BJ (cell line): ENCODE measurements at regions not wholly inside any gene's neighbourhood (a gene's known extent, or its start where the extent isn't known, plus 50 kb on each side); places are given as distances from the start of the nearest gene placed in this dataset.

ENCODE experiments used
- CTCF ChIA-PET: fragments of 350-600 bp; formaldehyde crosslinking; extraction: SDS; loops from one replicate; lab custom pipeline; 2021; ENCODE audit warnings: antibody characterized with exemption, inconsistent platforms; lab: Yijun Ruan, JAX
- POLR2A ChIA-PET: fragments of 300-600 bp; sonication (Branson Sonifier 250); formaldehyde crosslinking; extraction: SDS; loops from one replicate; lab custom pipeline; 2021; ENCODE audit warnings: antibody characterized with exemption; lab: Charles Lee
- DNase-seq: peaks from one replicate; pipeline ENCODE4 v3.0.0-alpha.2; 2011; ENCODE audit warnings: low read depth
- H3K27me3 ChIP-seq: 2 replicates; pipeline ENCODE4 v1.6.0; 2011; ENCODE audit warnings: low read length; ENCODE audit not compliant: control insufficient read depth, insufficient read depth
- H3K36me3 ChIP-seq: 2 replicates; pipeline ENCODE4 v1.5.1; 2011; ENCODE audit warnings: low read length; ENCODE audit not compliant: control insufficient read depth, insufficient read depth
- H3K4me3 ChIP-seq: 2 replicates; pipeline ENCODE4 v1.5.1; 2011; ENCODE audit warnings: low read depth, mild to moderate bottlenecking, control low read depth, low read length
- TF ChIP-seq, protein P1 (sequence below): IDR thresholded peaks from 2 replicates; pipeline ENCODE4 v1.5.1; 2011; ENCODE audit warnings: low read depth, mild to moderate bottlenecking, control low read depth, inconsistent platforms, low read length, moderate library complexity; ENCODE audit not compliant: insufficient read depth

DNA sequence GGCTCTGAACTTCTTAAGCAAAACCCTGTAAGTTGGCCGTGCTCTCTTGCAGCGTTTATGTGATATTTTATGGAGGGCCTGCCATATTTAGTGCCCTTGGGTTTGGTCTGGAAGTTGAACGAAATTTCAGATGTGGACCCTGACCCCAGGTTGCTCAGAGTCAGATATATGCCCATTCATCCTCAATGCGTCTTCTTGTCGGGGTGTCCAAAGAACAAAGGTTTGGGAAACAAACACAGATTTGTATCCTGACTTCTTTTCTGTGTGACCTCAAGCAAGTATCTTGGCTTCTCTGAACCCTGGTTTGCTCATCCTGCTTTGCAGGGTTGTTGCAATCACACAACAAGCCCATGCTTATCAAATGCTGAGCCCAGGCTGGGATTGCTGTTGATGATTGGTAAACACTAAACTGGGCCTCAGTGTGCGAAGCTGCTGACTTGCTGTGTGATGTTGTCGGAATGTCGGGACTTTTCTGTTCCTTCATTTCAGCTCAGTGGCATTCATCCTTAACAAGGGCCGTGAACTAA is 103.5 kb upstream of the PTPN1 start:
- Histone ChIP-seq H3K27me3 (peaks cover 6% of the 10 kb centered on the region), H3K36me3 (no peaks in the 10 kb centered on the region), H3K4me3 (no peak overlapping the region)
- DNase-seq, result no peak
- TF ChIP-seq, protein P1, sequence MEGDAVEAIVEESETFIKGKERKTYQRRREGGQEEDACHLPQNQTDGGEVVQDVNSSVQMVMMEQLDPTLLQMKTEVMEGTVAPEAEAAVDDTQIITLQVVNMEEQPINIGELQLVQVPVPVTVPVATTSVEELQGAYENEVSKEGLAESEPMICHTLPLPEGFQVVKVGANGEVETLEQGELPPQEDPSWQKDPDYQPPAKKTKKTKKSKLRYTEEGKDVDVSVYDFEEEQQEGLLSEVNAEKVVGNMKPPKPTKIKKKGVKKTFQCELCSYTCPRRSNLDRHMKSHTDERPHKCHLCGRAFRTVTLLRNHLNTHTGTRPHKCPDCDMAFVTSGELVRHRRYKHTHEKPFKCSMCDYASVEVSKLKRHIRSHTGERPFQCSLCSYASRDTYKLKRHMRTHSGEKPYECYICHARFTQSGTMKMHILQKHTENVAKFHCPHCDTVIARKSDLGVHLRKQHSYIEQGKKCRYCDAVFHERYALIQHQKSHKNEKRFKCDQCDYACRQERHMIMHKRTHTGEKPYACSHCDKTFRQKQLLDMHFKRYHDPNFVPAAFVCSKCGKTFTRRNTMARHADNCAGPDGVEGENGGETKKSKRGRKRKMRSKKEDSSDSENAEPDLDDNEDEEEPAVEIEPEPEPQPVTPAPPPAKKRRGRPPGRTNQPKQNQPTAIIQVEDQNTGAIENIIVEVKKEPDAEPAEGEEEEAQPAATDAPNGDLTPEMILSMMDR, result no peak
- ChIA-PET CTCF (no interaction called here), POLR2A (no interaction called here)

DNA sequence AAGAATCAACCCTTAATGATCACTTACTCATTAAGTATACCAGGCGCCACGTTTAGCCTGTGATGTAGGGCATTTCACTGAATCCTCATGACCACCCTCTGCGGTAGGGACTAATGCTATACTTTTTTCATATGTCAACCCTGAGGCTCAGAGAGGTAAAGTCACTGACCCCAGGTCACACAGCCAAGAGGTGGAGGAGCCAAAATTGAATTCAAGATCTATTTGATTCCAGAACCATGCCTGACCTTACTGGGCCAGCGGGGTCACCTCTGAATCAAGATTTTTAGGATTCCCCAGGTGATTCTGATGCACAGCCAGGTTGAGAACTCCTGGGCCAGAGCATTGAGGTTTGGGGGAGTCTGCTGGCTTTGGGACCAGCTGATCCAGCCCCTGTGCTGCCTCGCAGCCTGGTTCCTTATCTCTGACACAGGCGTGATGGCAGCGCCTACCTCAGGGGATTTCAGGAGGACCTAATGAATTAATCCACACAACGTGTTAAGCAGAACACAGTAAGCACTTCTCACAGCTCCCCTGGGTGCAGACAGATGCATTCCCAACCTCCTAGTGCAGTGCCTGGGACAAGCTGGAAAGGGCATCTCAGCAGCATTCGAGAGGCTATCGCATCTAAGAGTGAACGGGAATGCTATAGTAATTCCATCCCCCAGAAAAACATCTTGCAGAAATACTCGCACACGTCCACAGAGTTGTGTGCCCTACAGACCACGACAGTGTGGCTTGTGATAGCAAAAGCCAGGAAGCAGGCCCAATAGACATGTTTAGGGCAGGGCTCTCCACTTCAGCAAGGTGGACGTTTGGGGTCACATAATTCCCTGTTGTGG is 101.4 kb upstream of the PTPN1 start:
- Histone ChIP-seq H3K27me3 (peaks cover 5% of the 10 kb centered on the region), H3K4me3 (no peak overlapping the region), H3K36me3 (no peaks in the 10 kb centered on the region)
- TF ChIP-seq, protein P1, result no peak
- POLR2A ChIA-PET, result no interaction called here
- CTCF ChIA-PET, result interaction anchor here (1.3 kb wide), 1 partner anchor 12 kb away, joined by 5 read pairs; no protein-coding TSS in a partner anchor
- DNase-seq, result no peak

DNA sequence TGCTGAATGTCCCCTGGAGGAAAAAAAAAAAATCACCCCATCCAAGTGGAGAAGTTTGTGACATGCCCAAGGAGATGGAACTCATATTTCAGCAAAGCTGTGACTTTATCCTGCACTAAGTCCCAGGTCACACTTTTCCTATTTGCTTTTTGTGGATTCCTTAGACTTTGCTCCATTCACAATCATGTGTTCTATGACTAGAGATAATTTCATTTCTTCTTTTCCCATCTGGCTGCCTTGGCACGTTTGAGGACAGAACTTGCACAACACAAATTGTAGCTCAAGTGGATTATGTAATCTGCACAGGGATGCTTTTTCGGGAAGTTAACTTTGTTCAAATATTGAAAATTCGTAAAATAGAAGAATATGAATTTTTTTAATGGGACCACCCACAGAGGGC is 100.7 kb upstream of the PTPN1 start:
- Histone ChIP-seq H3K27me3 (peaks cover 1% of the 10 kb centered on the region; the same call in 1 of the 2 replicates), H3K4me3 (no peak overlapping the region), H3K36me3 (no peaks in the 10 kb centered on the region)
- no peak for DNase-seq
- ChIA-PET POLR2A (no interaction called here), CTCF (interaction anchor here (1.3 kb wide), 1 partner anchor 12 kb away, joined by 5 read pairs; no protein-coding TSS in a partner anchor)
- TF ChIP-seq, protein P1, result no peak

DNA sequence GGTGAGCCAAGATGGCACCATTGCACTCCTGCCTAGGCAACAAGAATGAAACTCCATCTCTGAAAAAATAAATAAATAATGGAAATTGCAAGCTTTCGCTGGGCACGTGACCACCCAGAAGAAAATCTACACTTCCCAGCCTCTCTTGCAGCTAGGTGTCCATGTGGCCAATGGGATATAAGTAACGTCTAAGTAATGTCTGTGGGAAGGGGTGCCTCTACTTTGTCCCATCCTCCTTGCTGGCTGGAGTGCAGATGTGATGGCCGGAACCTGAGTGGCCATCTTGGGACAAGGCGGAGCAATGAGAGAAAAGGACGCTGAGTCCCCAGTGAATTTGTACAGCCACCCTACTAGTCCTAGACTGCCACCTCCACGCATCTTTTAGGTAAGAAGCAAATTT is 99.8 kb upstream of the PTPN1 start:
- Histone ChIP-seq H3K36me3 (no peaks in the 10 kb centered on the region), H3K27me3 (no peaks in the 10 kb centered on the region), H3K4me3 (no peak overlapping the region)
- POLR2A ChIA-PET, result no interaction called here
- TF ChIP-seq, protein P1, result no peak
- DNase-seq, result no peak
- CTCF ChIA-PET, result no interaction called here

DNA sequence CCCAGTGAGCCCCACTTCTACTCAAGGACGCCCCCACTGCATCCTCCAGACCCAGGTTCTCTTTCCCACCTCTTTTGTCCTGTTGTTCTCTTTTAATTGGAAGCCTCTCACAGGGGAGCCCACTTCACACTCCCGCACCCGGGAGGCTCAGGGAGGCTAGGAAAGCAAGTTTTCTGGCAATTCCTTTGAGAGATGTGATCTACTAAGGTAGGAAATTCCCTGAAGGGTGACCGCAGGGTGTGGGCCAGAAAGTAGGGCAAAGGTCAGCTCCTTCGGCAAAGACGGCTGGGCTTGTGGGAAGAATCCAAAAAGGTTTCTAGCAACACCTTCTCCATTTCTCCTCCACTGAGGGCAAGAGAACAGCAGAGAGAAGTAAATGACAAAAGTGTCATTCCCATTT is 98.1 kb upstream of the PTPN1 start:
- ChIA-PET POLR2A (no interaction called here), CTCF (no interaction called here)
- Histone ChIP-seq H3K27me3 (no peaks in the 10 kb centered on the region), H3K36me3 (no peaks in the 10 kb centered on the region), H3K4me3 (no peak overlapping the region)
- TF ChIP-seq, protein P1, result no peak
- DNase-seq, result no peak
